Fibroblast of lung (primary cell): ENCODE measurements at regions not wholly inside any gene's neighbourhood (a gene's known extent, or its start where the extent isn't known, plus 50 kb on each side); places are given as distances from the start of the nearest gene placed in this dataset.
A peak's percentile ranks its signal among the peaks of the same experiment; 100 is the strongest.

ENCODE experiments used
- DNase-seq, 2 donors: peaks; one replicate each; pipeline versions ENCODE4 v3.0.0 to v3.0.0-alpha.2; 2010; ENCODE audit warnings: low read depth in 2 of 2
- H2AFZ ChIP-seq: 2 replicates; pipeline ENCODE4 v1.5.1; 2012; ENCODE audit warnings: low read length, control low read depth, inconsistent platforms
- H3K27ac ChIP-seq: 2 replicates; pipeline ENCODE4 v1.5.1; 2011; ENCODE audit warnings: low read length, control low read depth; ENCODE audit not compliant: insufficient read depth
- H3K27me3 ChIP-seq: 2 replicates; pipeline ENCODE4 v1.5.1; 2011; ENCODE audit warnings: mild to moderate bottlenecking, low read length; ENCODE audit not compliant: control insufficient read depth, insufficient read depth
- H3K36me3 ChIP-seq: 2 replicates; pipeline ENCODE4 v1.5.1; 2011; ENCODE audit warnings: low read length; ENCODE audit not compliant: control insufficient read depth, insufficient read depth
- H3K4me1 ChIP-seq: 2 replicates; pipeline ENCODE4 v1.5.1; 2011; ENCODE audit warnings: low read length; ENCODE audit not compliant: control insufficient read depth, insufficient read depth; ENCODE audit errors: extremely low read depth
- H3K4me2 ChIP-seq: 2 replicates; pipeline ENCODE4 v1.5.1; 2011; ENCODE audit warnings: low read length, control low read depth; ENCODE audit not compliant: insufficient read depth; ENCODE audit errors: extremely low read depth
- H3K4me3 ChIP-seq, 4 experiments: fragments of 200-600 bp in 1 of 4; sonication (generic) in 1 of 4; replicated peaks in 1 of 4; 2 replicates each; pipeline ENCODE4 v1.5.1; 2011 to 2016; ENCODE audit warnings: low read length in 4 of 4, low read depth in 3 of 4, mild to moderate bottlenecking in 3 of 4, control low read depth in 2 of 4, inconsistent platforms in 1 of 4, mixed read lengths in 1 of 4; ENCODE audit not compliant: insufficient read depth in 1 of 4; ENCODE audit errors: control extremely low read depth in 1 of 4
- H3K79me2 ChIP-seq: 2 replicates; pipeline ENCODE4 v1.5.1; 2012; ENCODE audit warnings: mild to moderate bottlenecking, low read length, inconsistent platforms; ENCODE audit not compliant: control insufficient read depth, insufficient read depth
- H3K9ac ChIP-seq: 2 replicates; pipeline ENCODE4 v1.5.1; 2011; ENCODE audit warnings: mild to moderate bottlenecking, low read length, control low read depth; ENCODE audit not compliant: insufficient read depth
- H3K9me3 ChIP-seq: 2 replicates; pipeline ENCODE4 v1.5.1; 2012; ENCODE audit warnings: low read depth, low read length; ENCODE audit not compliant: control insufficient read depth, insufficient read depth
- H4K20me1 ChIP-seq: 2 replicates; pipeline ENCODE4 v1.5.1; 2011; ENCODE audit warnings: low read length; ENCODE audit not compliant: control insufficient read depth, insufficient read depth; ENCODE audit errors: extremely low read depth
- CTCF ChIP-seq, 2 donors: IDR thresholded peaks in 1 of 2; conservative IDR thresholded peaks in 1 of 2; 1 replicate in 1 of 2; 2 replicates in 1 of 2; pipeline ENCODE4 v1.5.1; 2011 to 2012; ENCODE audit warnings: low read length in 2 of 2, control low read depth in 1 of 2, inconsistent platforms in 1 of 2, low read depth in 1 of 2, mild to moderate bottlenecking in 1 of 2
- EZH2 ChIP-seq: IDR thresholded peaks from 2 replicates; pipeline ENCODE4 v1.5.1; 2012; ENCODE audit warnings: low read length, control low read depth, mild to moderate bottlenecking; ENCODE audit errors: missing control alignments

- TF ChIP-seq EZH2 (no peak), CTCF (conservative IDR thresholded peaks at IDR 0.05 in 1 of 2, IDR thresholded peaks at IDR 0.05 in 1 of 2; ENCODE audit: low read depth in 1 of 2, low read length in 2 of 2) (peak; percentile 37 to 50)
- no peak overlapping the region for H3K27ac ChIP-seq
- no peaks in the 10 kb centered on the region for H3K4me1 ChIP-seq
- H3K9ac ChIP-seq, result no peak overlapping the region
- DNase-seq, result peak; percentile 6 to 37
- H3K36me3 ChIP-seq, result no peaks in the 10 kb centered on the region
- no peak overlapping the region for H3K4me2 ChIP-seq
- no peak overlapping the region for H3K4me3 ChIP-seq
- H4K20me1 ChIP-seq, result no peaks in the 10 kb centered on the region
- no peaks in the 10 kb centered on the region for H3K79me2 ChIP-seq
- H3K9me3 ChIP-seq, result no peaks in the 10 kb centered on the region
- no peak overlapping the region for H2AFZ ChIP-seq
- H3K27me3 ChIP-seq, result no peaks in the 10 kb centered on the region
These were observed 280.2 kb upstream of the SLC7A11 start for GRCh38 chr4:138522366-138522765.

- no peak overlapping the region for H3K27ac ChIP-seq
- no peaks in the 10 kb centered on the region for H3K79me2 ChIP-seq
- no peaks in the 10 kb centered on the region for H3K27me3 ChIP-seq
- no peak overlapping the region for H3K9ac ChIP-seq
- DNase-seq, result no peak
- no peaks in the 10 kb centered on the region for H3K36me3 ChIP-seq
- H3K9me3 ChIP-seq, result no peaks in the 10 kb centered on the region
- no peak overlapping the region for H3K4me3 ChIP-seq
- no peaks in the 10 kb centered on the region for H4K20me1 ChIP-seq
- no peak for TF ChIP-seq CTCF (conservative IDR thresholded peaks at IDR 0.05 in 1 of 2, IDR thresholded peaks at IDR 0.05 in 1 of 2; ENCODE audit: low read depth in 1 of 2, low read length in 2 of 2)
- TF ChIP-seq EZH2, result no peak
- no peak overlapping the region for H3K4me2 ChIP-seq
- H2AFZ ChIP-seq, result no peak overlapping the region
- no peaks in the 10 kb centered on the region for H3K4me1 ChIP-seq
These were observed 279.7 kb upstream of the SLC7A11 start for GRCh38 chr4:138521809-138522208.

GRCh38 chr4:138519436-138519835 is 277.3 kb upstream of the SLC7A11 start:
- H4K20me1 ChIP-seq, result no peaks in the 10 kb centered on the region
- no peak overlapping the region for H3K9ac ChIP-seq
- no peaks in the 10 kb centered on the region for H3K9me3 ChIP-seq
- no peak overlapping the region for H3K4me3 ChIP-seq
- H3K79me2 ChIP-seq, result no peaks in the 10 kb centered on the region
- TF ChIP-seq EZH2 (no peak), CTCF (conservative IDR thresholded peaks at IDR 0.05 in 1 of 2, IDR thresholded peaks at IDR 0.05 in 1 of 2; ENCODE audit: low read depth in 1 of 2, low read length in 2 of 2) (no peak)
- H3K27ac ChIP-seq, result no peak overlapping the region
- H2AFZ ChIP-seq, result no peak overlapping the region
- H3K4me1 ChIP-seq, result no peaks in the 10 kb centered on the region
- no peak for DNase-seq
- no peaks in the 10 kb centered on the region for H3K27me3 ChIP-seq
- H3K4me2 ChIP-seq, result no peak overlapping the region
- no peaks in the 10 kb centered on the region for H3K36me3 ChIP-seq
